ENCODE measurements at regions not wholly inside any gene's neighbourhood (a gene's known extent, or its start where the extent isn't known, plus 50 kb on each side); places are given as distances from the start of the nearest gene placed in this dataset.
"Not testable (repeated sequence)": the region's sequence is repeated elsewhere in the genome, so short reads cannot be mapped to it uniquely, and the experiment has no call there.

DNA sequence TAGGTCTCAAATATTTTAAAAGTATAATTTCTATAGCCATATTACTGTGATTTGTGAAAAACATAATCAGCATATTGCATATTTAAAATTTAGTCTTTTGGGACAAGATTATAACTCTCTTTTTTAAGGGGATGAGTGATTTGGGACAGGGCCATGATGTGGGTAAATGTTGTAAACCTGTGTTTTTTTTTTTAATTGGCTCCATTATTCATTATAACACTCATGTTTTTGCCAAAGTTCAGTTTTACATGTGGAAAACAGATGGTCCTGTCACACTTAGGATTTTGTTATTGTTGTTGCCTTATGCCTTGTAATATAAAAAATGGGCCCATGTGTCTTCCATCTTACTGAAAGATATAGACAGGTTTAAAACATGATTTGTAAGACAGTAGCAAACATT is 1413.5 kb upstream of the RAG2 start:
- no peak for DNase-seq (ENCODE audit: low read depth in 2 of 2)

DNA sequence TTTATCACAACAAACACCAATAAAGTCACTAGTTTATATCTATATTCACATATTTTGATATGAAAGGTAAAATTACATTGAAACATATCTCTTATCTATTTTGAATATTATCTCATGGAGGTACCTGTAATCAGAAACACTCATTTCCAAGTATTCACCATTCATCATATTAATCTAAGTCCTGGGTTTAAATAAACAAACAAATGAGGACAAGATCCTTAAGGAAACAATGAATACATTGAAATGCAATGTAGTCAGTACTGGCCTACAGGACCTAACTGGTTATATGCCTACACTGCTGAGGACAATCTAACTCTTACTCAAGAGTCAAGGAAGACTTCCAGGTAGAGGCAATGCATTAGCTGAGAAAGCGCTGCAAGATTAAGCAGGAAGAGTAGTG is 1411.9 kb upstream of the RAG2 start:
- DNase-seq (ENCODE audit: low read depth in 2 of 2): no peak

DNA sequence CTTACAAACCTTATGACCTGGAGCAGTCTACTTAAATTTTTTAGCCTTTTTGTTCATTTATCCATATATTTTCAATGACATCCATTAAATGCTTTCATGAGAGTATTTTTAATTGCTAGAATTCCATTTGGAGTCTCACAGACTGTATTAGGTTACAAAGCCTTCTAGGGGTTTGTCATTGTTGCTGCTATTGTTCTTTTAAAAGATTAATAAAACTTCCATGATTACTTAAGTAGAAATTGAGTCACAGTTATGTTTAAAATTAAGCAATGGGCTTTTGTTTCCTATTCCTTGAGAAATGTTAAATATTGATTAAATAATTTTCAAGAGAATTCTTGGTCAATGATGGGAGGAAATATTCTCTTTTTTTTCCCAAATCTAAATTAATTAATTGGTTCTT is 1408.4 kb upstream of the RAG2 start:
- no peak for DNase-seq (ENCODE audit: low read depth in 2 of 2)

DNA sequence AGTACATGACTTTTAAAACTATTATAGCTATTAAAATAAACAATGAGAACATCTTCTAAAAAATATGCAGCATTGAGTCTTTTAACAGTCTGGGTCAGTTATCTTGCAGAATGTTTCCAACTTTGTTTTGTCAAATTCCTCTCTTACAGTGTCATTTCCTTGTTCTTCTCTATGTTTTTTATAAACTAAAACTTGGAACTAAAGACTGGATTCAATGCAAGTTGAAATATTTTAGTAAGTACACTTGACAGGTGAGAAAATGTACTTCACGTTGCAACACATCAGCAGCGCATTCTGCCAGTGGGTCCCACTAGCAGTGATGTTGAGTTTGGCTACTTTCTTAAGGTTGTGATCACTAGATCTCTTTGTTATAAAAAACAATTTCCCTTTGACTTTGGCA is 1407.6 kb upstream of the RAG2 start:
- no peak for DNase-seq (ENCODE audit: low read depth in 2 of 2)

DNA sequence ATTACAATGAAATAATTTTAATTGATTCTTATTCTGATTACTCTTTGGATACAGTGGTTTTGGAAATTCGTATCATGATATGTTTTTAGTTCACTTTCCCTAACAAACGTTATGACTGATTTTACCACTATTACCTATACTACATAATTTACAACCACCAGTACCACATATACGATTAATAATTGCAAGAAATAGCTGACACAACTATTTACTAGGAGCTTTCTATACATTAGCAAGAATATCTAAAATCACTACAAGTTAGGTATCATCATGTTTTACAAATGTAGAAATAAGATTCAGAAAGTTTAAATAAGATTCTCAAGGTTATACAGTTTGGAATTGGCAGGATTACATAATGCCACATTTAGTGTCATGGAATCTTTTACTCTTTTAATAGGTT is 1401.1 kb upstream of the RAG2 start:
- DNase-seq (ENCODE audit: low read depth in 2 of 2): no peak

DNA sequence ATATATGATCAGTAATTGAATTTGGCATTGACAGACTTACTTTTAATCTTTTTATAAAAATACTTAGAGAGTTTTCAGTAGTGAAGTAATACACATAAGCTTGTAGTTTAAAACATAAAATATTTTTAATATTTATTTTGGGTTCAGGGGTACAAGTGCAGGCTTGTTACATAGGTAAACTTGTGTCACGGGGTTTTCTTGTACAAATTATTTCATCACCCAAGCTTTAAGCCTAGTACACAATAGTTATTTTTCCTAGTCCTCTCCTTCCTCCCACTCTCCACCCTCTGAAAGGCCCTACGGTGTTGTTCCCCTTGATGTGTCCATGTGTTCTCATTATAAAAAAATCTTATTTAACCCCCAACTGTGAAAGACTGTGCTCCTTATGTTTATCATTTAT is 1397.8 kb upstream of the RAG2 start:
- DNase-seq (ENCODE audit: low read depth in 2 of 2): no peak

DNA sequence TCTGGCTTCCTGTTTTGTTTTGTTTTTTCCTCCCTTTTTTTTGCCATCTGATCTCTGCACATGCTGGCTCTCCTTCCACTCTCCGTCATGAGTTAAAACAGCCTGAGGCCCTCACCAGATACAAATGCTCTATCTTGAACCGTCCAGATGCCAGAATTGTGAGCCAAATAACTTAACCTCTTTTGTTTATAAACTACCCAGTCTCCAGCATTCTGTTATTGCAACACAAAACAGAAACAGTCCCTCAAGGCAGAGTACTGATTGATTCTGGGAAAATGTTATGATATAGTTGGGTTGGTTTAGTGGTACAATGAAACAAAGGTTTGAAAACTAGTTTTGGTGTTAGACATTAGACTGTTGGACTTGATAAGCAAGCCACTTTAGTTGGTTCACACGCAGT is 1390.0 kb upstream of the RAG2 start:
- DNase-seq (ENCODE audit: low read depth in 2 of 2): no peak

DNA sequence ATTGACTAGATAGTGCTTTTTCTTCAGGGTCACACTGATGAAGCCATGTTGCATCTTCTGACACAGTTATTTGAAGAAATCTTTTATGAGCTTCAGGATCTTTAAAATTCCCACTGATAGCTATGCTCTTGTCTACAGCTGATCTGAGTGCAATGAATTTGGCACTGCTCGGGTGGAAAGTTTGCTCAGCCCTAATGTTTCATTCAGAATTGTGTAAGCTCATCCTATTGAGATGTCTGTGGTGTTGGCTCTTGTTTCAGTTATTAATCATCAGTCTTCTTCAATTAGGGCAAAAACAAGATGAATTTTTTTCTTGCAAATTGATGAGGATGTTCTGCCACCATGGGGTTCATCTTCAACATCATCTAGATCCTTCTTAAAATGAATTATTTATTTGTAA is 1387.0 kb upstream of the RAG2 start:
- no peak for DNase-seq (ENCODE audit: low read depth in 2 of 2)

DNA sequence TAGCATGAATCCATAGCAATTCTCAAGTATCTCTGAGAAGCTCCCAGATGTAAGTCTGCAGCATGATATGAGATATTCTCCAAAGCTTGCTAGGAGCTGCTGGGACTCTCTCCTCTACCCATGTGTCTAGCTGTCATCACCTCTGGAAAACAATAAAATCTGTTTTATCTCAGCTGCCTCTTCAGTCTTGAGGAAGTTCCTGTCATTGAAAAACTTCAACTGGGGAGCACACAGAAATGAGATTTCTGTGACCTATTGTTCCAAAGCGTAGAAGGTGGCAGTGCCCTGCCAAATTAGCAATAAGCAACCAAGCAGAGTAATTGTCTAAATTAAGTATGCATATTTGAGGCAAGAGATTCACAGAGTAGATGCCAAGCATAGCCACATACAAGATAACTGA is 1380.6 kb upstream of the RAG2 start:
- no peak for DNase-seq (ENCODE audit: low read depth in 2 of 2)

DNA sequence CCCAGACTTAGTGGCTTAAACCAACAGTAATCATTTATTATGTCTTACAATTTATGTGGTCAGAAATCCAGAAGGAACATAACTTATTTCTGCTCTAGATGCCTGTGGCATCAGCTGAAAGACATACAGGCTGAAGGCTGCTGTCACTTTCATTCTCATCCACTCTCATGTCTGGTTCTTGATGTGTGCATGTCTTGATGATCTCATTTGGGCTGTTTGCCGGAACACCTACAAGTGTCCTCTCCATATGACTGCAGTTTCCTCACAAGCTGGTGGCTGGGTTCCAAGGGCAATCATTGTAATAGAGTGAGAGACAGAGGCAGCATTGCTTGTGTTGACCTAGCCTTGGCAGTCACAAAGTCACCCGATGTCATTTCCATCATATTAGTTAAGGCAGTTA is 1375.9 kb upstream of the RAG2 start:
- no peak for DNase-seq (ENCODE audit: low read depth in 2 of 2)

DNA sequence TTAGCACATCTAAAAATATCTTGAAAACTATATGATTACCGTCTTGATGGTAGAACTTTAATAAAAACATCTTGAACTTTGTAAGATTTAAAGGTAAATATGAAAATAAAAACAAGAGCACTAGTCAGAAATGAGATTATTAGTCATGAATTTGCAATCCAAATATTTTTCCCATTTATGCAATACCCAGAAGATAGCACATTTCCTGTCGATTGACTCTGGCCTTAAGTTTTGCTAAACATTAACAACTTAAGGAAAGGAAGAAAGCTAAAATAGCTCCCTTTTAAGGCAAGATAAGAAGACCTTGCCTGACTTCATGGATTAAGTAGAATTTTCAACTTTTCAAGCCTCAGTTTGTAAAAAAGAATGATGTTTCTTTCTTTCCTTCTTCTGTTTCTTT is 1374.7 kb upstream of the RAG2 start:
- no peak for DNase-seq (ENCODE audit: low read depth in 2 of 2)

DNA sequence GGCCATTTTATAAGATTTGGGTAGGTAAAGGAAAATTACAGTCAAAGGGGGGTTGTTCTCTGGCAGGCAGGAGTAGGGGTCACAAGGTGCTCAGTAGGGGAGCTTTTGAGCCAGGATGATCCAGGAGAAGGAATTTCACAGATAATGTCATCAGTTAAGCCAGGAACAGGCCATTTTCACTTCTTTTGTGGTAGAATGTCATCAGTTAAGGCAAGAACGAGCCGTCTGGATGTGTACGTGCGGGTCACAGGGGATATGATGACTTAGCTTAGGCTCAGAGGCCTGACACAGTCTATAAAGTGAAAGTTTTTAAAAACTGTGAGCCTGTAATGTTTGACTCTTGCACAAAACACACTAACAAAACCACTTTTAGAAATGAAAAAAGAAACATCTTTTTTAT is 1371.3 kb upstream of the RAG2 start:
- not testable (repeated sequence) for DNase-seq (ENCODE audit: low read depth in 2 of 2)

DNA sequence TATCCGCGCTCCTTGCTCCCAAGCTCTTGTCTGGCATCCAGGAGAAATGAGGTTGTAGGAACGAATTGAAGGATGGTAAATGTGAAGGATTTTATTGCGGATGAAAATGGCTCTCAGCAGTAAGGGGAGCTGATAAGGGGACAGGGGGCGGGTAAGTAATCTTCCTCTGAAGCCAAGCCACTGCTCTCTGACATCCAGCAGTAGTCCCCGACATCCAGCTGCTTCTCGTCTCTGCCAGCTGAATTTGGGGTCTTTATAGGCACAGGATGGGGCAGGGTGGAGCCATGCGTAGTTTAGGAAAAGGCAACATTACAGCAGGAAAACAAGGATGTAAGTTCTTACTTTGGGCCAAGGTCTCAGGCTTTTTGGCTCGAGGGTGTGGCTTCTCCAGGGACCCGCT is 1370.1 kb upstream of the RAG2 start:
- no peak for DNase-seq (ENCODE audit: low read depth in 2 of 2)

DNA sequence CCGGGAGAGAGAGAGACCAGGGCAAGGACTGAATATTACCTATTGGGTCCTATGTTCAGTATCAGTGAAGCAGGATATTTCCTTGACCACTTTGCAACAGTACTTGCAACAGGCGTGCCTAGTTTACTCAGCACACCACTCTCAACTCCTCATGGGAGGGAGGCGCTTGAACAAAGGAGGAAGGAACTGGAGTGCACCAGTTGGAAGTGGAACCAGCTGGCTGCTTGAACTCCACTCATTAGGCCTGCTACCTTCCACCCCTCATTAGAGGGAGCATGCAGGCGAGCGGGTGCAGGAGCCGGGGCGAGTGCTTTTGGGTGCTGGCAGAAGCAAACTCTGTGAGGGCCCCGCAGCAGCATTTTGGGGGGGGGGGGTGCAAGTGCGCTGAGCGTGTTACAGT is 1369.6 kb upstream of the RAG2 start:
- no peak for DNase-seq (ENCODE audit: low read depth in 2 of 2)

DNA sequence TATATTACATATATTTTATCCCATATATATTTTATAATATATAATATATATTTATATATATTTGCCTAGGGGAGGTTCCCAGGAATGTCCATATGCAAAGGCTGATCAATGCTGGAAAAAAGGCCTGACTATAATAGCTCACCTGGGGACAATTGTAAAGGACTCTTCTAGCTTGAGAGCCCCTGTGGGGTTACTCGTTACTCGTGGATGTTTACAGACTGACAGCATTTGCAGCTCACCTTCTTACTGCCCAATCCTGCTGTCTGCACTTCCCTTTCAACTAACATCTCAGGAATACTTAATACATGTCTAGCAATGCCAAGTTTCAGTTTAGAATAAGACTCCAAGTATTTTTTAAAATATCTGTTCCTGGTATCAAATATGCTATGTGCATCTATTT is 1365.4 kb upstream of the RAG2 start:
- DNase-seq (ENCODE audit: low read depth in 2 of 2): no peak

DNA sequence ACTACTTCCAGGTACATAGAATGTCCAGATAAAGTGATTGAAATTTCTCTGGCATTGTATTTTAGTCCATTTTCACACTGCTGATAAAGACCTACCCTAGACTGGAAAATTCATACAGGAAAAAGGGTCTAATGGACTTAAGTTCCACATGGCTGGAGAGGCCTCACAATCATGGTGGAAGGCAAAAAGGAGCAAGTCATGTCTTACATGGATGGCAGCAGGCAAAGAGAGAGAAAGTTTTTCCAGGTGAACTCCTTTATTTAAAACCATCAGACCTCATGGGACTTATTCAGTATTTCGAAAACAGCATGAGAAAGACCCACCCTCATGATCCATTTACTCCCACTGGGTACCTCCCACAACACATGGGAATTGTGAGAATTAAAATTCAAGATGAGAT is 1359.7 kb upstream of the RAG2 start:
- DNase-seq (ENCODE audit: low read depth in 2 of 2): no peak

DNA sequence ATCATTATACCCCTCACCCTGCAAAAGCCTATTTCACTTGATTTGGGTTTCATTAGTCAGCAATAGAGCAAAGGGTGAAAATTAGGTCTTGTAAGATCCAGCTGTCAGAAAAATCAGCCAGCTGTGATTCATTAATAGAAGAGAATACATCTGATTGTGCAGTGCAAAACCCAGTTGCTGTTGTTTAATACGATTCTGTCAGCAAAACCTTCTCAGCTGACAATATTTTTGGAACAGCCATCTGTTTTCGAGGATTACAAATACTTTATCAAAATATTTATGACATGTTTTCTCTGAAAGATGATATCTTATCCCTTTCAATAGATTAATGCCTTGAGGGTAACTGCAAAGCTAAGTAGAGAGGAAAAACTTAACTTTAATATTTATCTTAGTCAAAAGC is 1354.0 kb upstream of the RAG2 start:
- DNase-seq (ENCODE audit: low read depth in 2 of 2): no peak

DNA sequence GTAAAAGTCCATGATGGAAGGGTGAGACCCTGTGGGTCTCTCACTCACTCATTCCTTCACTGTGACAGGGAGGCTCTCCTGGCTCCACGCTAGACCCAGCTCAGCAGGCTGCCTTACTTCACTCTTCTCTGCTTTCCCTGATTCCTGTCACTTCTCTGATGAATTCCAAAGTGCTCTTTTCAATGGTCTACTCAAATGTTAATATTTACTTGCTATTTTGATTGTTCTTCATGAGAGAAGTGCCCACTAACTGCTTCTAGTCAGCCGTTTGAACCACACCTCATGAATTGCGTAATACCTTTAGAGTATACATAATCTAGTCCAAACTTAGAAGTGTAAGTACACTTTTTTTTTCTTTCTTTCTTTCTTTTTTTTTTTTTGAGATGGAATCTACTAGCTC is 1350.2 kb upstream of the RAG2 start:
- DNase-seq (ENCODE audit: low read depth in 2 of 2): no peak

DNA sequence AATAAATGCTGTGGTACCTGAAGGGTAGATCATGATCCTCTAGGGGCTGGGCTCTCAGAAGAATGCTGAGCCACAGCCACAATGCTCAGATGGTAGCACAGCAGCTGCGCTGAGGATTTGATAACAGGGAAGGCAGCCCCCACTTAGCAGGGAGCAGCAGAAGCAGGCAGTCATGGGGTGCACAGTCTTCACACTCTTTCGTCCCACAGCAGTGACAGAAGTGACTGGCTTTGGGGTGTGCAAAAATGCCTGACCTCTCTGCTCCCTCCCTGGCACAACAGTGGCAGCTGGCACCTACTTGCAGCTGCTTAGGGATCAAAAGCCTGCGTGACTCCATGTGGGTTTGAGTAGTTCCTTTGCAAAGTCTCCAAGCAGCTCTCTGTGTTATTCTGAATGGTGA is 1349.8 kb upstream of the RAG2 start:
- no peak for DNase-seq (ENCODE audit: low read depth in 2 of 2)

DNA sequence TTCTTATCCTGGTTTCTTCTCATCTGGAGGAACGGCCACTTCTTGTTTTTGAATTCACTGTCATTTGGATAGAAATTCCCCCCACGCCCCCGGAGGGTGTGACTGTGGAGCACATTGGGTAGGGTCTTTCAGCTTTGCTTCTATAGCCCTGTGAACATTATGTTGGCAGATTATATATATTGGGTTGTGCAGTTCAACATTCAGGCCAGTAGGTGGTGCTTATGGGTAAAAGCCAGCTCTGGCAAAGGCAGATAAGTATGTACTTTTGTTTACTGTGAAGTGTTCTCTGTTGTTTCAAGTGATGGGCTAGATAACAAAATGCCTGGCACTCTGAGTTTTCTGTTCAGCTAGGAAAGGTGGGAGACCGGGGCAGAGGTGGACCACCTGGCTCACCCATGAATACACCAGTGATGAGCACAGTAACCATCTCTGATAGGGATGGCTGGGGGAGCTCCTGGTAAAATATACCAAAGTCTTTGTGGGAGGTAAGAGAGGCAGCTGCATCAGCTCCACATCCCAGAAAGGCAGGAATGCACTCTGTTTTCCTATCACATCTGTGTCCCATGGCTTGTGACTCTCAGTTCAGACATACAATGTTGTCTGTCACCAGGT is 1348.2 kb upstream of the RAG2 start:
- DNase-seq (ENCODE audit: low read depth in 2 of 2): no peak

DNA sequence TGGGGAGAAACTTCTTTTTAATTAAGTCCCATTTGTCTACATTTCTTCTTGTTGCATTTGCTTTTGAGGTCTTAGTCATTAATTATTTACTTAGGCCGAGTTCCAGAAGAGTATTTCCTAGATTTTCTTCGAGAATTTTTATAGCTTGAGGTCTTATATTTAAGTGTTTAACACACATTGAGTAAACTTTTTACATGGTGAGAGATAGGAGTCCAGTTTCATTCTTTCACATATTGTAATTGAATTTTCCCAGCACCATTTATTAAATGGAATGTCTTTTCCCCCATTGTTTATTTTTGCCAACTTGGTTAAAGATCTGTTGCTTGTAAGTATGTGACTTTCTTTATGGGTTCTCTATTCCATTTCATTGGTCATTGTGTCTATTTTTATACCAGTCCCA is 1344.0 kb upstream of the RAG2 start:
- no peak for DNase-seq (ENCODE audit: low read depth in 2 of 2)

DNA sequence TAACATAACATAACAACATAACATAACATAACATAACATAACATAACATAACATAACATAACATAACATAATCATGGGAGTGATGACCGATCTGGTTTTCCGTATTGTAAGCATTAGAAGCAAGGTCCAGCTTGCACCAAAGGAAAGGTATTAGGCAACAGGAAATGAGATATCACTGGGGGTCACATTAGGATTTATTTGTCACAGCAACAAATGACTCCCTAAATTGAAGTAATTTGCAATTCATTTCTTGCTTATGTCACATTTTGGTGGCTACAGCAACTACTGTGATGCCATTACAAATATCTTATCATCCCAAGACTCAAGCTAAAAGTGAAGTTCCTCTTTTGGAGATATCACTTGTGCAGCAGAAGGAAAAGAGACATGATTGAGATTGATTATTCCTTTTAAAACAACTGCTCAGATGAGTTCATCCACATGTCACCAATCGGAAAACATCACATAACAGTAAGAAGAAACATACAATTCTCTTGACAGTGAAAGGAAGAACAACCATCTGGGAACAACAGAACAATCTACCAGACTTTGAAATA is 1331.1 kb upstream of the RAG2 start:
- no peak for DNase-seq (ENCODE audit: low read depth in 2 of 2)

DNA sequence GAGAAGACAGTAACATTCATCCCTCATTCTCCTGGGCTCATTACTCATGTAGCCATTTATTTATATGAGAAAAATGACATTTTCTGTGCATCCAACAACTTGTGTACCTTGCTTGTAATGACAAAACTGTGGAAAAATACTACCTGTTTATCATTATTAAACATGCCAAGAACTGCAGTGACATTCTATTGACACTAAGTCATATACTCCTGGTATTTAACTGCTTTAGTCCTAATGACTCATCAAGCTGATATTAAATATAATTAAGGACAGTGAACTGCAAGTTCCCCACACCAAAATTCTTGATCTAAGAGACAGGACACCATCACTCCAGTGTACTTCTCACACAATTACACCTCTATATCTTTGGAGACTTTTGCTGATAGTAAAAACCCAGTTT is 1328.7 kb upstream of the RAG2 start:
- no peak for DNase-seq (ENCODE audit: low read depth in 2 of 2)

DNA sequence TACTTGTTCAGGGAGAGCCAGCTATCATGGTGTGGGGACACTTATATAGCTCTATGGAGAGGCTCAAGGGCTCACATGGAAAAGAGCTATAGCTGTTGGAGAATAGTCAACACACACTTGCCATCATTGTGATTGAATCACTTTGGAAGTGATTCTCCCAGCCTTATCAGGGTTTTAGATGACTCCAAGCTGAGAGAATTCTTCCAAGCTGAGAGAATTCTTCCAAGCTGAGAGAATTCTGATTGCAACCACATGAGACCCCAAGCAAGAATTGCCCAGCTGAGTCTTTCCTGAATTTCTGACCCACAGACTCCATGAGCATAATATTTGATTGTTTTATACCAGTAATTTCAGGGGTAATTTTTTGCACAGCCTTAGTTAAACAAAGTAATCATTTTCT is 1318.3 kb upstream of the RAG2 start:
- no peak for DNase-seq (ENCODE audit: low read depth in 2 of 2)

DNA sequence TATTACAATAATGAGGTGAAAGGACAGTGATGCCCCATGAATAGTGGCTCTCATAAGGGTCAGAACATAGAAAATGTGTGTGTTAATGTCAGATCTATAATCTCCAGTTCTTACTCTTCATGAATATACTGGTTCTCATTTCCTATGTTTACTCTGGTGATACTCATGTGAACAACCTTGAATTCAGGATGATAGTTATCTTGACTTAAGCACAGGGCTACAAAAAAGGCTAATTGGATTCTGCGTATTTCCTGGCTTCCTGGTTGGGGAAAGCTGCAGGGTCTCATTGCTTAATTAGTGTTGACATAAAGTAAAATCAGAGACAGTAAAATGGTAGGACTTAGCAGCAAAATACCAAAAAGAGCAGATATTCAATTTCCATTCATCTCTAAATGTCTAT is 1316.8 kb upstream of the RAG2 start:
- DNase-seq (ENCODE audit: low read depth in 2 of 2): no peak
